Esophagus (tissue), 2 donors: ENCODE measurements at regions not wholly inside any gene's neighbourhood (a gene's known extent, or its start where the extent isn't known, plus 50 kb on each side); places are given as distances from the start of the nearest gene placed in this dataset.

ENCODE experiments used
- H3K27ac ChIP-seq, 2 donors: one replicate each; pipeline ENCODE4 v1.5.1; 2013; ENCODE audit warnings: low read depth in 2 of 2, mild to moderate bottlenecking in 2 of 2, inconsistent platforms in 1 of 2, low read length in 1 of 2, moderate library complexity in 1 of 2
- H3K27me3 ChIP-seq, 2 donors: one replicate each; pipeline ENCODE4 v1.6.1; 2013; ENCODE audit warnings: low read length in 2 of 2, control low read depth in 1 of 2, mild to moderate bottlenecking in 1 of 2; ENCODE audit not compliant: insufficient read depth in 2 of 2, control insufficient read depth in 1 of 2
- H3K36me3 ChIP-seq, 2 donors: one replicate each; pipeline ENCODE4 v1.6.1; 2013; ENCODE audit warnings: low read length in 1 of 2; ENCODE audit not compliant: control insufficient read depth in 2 of 2, insufficient read depth in 2 of 2
- H3K4me1 ChIP-seq, 2 donors: one replicate each; pipeline ENCODE4 v1.6.1; 2013; ENCODE audit warnings: low read length in 1 of 2; ENCODE audit not compliant: control insufficient read depth in 2 of 2, insufficient read depth in 2 of 2
- H3K4me3 ChIP-seq, 2 donors: one replicate each; pipeline ENCODE4 v1.5.1; 2013; ENCODE audit warnings: low read length in 2 of 2, mild to moderate bottlenecking in 2 of 2, low read depth in 1 of 2, moderate library complexity in 1 of 2
- H3K9me3 ChIP-seq, 2 donors: one replicate each; pipeline ENCODE4 v1.6.1; 2013; ENCODE audit warnings: mild to moderate bottlenecking in 2 of 2, low read depth in 1 of 2, low read length in 1 of 2, moderate library complexity in 1 of 2; ENCODE audit not compliant: control insufficient read depth in 2 of 2, insufficient read depth in 1 of 2
- WGBS, 2 donors: extraction: QIAGEN DNeasy Blood & Tissue Kit; methylation state at CpG; one replicate each; pipeline ENCODE4 v1.1.7; 2013; 5-methylcytosine and 5-hydroxymethylcytosine counted together
- donor health status: healthy with polysubstance abuse.
- donor health status: Bipolar disorder and iron deficiency.

DNA sequence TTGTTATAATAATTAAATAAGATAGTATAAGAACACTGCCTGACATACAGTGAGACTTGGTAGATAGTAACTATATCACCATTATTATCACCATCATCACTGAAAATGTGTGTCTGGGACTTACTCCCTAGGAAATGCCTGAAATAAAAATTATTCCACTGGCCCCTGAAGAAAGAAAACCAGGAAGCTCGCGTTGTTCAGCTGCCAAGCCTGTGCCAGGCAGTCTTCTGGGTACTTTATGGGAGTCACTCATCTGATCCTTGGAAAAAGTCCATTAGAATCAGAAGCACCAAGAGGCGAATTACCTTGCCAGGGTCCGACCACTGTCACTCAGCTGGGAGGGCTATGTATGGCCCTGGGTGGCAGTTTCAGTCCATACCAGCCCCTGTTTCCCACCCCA lies 220.3 kb upstream of the TPM1 start:
- Histone ChIP-seq H3K27me3 (no peaks in the 10 kb centered on the region), H3K36me3 (no peaks in the 10 kb centered on the region), H3K27ac (no peak overlapping the region), H3K4me1 (no peaks in the 10 kb centered on the region), H3K4me3 (no peak overlapping the region), H3K9me3 (no peaks in the 10 kb centered on the region)
- 65 to 89% methylated on average over 4 of the region's 4 CpGs for WGBS, 2 donors

- H3K4me3 ChIP-seq, result no peak overlapping the region
- WGBS, 2 donors, result 90 to 94% methylated on average over 8 of the region's 8 CpGs
- H3K36me3 ChIP-seq, result no peaks in the 10 kb centered on the region
- no peaks in the 10 kb centered on the region for H3K27me3 ChIP-seq
- H3K27ac ChIP-seq, result no peak overlapping the region
- no peaks in the 10 kb centered on the region for H3K4me1 ChIP-seq
- no peaks in the 10 kb centered on the region for H3K9me3 ChIP-seq
Measured at GRCh38 chr15:62823561-62823960, 219.0 kb upstream of the TPM1 start.

GRCh38 chr15:62824111-62825015 lies 218.2 kb upstream of the TPM1 start:
- no peaks in the 10 kb centered on the region for H3K27me3 ChIP-seq
- H3K36me3 ChIP-seq, result no peaks in the 10 kb centered on the region
- no peaks in the 10 kb centered on the region for H3K9me3 ChIP-seq
- H3K27ac ChIP-seq, result no peak overlapping the region
- H3K4me1 ChIP-seq, result no peaks in the 10 kb centered on the region
- 63 to 66% methylated on average over 2 of the region's 2 CpGs for WGBS, 2 donors
- no peak overlapping the region for H3K4me3 ChIP-seq

DNA sequence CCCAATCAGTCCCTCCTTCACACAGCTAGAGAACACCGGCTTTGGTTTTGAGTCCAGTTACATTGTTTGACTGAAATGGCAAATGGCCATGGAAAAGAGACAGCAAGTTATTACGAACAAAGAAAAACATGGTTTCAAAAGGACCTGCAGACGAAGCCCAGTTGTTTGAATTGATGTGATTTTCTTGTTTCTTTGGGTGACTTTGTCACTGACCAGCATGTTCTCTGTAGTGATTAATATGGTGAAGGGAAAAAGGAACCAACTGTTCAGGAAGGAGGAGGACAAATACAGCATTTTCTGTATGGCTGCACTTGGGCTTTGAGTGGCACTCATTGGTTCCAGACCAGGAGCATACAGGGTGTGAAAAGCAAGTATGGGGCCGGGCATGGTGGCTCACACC lies 217.4 kb upstream of the TPM1 start:
- H3K4me1 ChIP-seq, result no peaks in the 10 kb centered on the region
- no peaks in the 10 kb centered on the region for H3K36me3 ChIP-seq
- no peak overlapping the region for H3K4me3 ChIP-seq
- no peaks in the 10 kb centered on the region for H3K9me3 ChIP-seq
- WGBS, 2 donors, result 87% methylated on average over 4 of the region's 4 CpGs
- no peak overlapping the region for H3K27ac ChIP-seq
- no peaks in the 10 kb centered on the region for H3K27me3 ChIP-seq

DNA sequence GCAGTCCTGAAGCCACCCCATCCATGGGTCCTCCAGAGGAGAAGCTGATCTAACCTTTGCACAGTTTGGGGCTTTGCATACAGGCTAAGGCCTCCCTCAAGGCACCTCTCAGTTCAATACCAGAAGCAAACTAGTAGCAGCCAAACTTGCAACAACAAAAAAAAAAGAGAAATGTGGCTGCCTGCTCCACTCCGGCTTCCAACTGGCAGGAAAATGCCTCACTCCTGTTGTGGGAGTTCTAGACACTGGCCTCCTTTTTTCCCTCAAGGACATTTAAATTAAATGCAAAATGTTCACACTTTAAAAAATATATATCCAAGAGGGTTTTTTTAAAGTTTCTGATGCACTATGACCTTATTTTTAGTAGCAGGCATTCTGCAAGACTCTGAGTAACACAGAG lies 216.0 kb upstream of the TPM1 start:
- Histone ChIP-seq H3K27me3 (no peaks in the 10 kb centered on the region), H3K9me3 (no peaks in the 10 kb centered on the region), H3K4me3 (no peak overlapping the region), H3K4me1 (no peaks in the 10 kb centered on the region), H3K27ac (no peak overlapping the region), H3K36me3 (no peaks in the 10 kb centered on the region)
- 93 to 97% methylated on average over 1 of the region's 1 CpG for WGBS, 2 donors

DNA sequence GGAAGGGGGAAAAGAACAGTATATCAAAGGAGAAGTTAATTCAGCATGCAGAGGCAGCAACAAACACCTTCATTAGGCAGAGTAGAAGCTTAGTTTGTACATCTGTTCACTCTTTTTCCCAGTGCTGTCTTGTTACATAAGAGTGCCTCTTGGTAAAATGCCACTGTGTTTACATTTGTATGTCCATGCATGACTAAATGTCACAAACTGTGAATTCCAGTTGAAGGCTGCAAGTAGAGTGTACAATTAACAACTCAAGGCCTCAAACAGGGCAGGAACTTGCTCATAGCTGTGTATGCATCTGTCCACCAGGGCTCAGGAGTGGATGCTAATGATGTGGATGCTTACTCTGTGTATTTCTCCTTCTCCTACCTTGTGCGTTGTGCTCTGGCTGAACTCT lies 214.2 kb upstream of the TPM1 start:
- Histone ChIP-seq H3K27ac (no peak overlapping the region), H3K9me3 (no peaks in the 10 kb centered on the region), H3K4me1 (no peaks in the 10 kb centered on the region), H3K36me3 (no peaks in the 10 kb centered on the region), H3K27me3 (no peaks in the 10 kb centered on the region), H3K4me3 (no peak overlapping the region)
- WGBS, 2 donors, result 84 to 90% methylated on average over 1 of the region's 1 CpG

GRCh38 chr15:62832231-62832630 lies 210.3 kb upstream of the TPM1 start:
- WGBS, 2 donors, result 84 to 93% methylated on average over 2 of the region's 2 CpGs
- Histone ChIP-seq H3K36me3 (no peaks in the 10 kb centered on the region), H3K4me1 (no peaks in the 10 kb centered on the region), H3K27me3 (no peaks in the 10 kb centered on the region), H3K4me3 (no peak overlapping the region), H3K27ac (no peak overlapping the region), H3K9me3 (no peaks in the 10 kb centered on the region)

- Histone ChIP-seq H3K27ac (no peak overlapping the region), H3K4me3 (no peak overlapping the region), H3K36me3 (peaks cover 0 to 2% of the 10 kb centered on the region in 2 donors), H3K4me1 (no peaks in the 10 kb centered on the region), H3K9me3 (no peaks in the 10 kb centered on the region), H3K27me3 (no peaks in the 10 kb centered on the region)
- 85% methylated on average over 12 of the region's 12 CpGs for WGBS, 2 donors
Measured at GRCh38 chr15:62833646-62834045, 208.9 kb upstream of the TPM1 start.

- no peak overlapping the region for H3K4me3 ChIP-seq
- peaks cover 0 to 4% of the 10 kb centered on the region in 2 donors for H3K36me3 ChIP-seq
- no peaks in the 10 kb centered on the region for H3K9me3 ChIP-seq
- no peak overlapping the region for H3K27ac ChIP-seq
- WGBS, 2 donors, result 84 to 96% methylated on average over 7 of the region's 7 CpGs
- no peaks in the 10 kb centered on the region for H3K27me3 ChIP-seq
- H3K4me1 ChIP-seq, result no peaks in the 10 kb centered on the region
Measured at GRCh38 chr15:62834686-62835329, 207.7 kb upstream of the TPM1 start.

DNA sequence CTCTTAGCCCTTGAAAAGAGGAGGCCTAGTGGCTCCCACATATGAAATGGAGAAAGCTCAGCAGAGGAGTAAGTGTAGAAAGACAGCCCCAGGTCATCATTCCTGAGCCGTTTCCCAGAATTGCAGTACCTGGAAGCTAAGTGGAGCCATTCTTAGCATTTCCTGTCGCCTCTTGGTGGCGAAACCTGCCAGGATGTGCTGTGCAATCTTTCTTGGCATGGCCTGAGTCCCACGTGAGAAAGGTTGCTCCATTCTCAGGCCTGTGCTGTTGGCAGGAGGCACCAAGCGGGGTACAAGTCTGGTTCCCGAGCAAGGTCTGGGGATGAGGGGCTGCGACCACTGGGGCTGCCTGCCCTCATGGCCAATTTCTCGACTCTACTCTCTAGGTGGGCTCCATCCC lies 207.2 kb upstream of the TPM1 start:
- no peak overlapping the region for H3K27ac ChIP-seq
- WGBS, 2 donors, result 74 to 76% methylated on average over 8 of the region's 8 CpGs
- H3K36me3 ChIP-seq, result peaks cover 0 to 4% of the 10 kb centered on the region in 2 donors
- no peaks in the 10 kb centered on the region for H3K9me3 ChIP-seq
- H3K4me1 ChIP-seq, result no peaks in the 10 kb centered on the region
- no peak overlapping the region for H3K4me3 ChIP-seq
- H3K27me3 ChIP-seq, result no peaks in the 10 kb centered on the region
